NCI-H82 treated with DMSO at 0.1 percent for 48 hours (cell line): ENCODE measurements at regions not wholly inside any gene's neighbourhood (a gene's known extent, or its start where the extent isn't known, plus 50 kb on each side); places are given as distances from the start of the nearest gene placed in this dataset.

Experiments used
- DNase-seq: peaks from one replicate; lab custom pipeline; 2025; ENCODE audit not compliant: unreplicated experiment; lab: John Stamatoyannopoulos, UW

DNA sequence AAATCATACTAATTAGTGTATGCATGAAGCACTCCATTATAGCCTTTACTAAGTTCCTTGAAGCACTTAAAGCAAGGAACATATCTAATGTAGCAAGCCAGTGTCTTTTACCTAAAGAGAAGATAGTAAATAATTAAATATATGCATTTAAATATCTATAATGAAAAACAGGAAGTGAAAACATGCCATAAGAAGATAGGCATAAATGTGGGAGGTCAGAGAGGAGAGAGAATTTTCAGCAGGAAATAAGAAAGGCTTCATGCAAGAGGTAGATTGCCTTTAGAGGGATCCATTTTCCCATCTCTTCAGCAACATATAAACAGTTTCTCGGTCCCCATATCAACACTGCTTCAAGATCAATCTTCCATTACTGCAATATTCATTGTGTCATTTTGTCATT is 599.8 kb downstream of the FRK start:
- no peak for DNase-seq

DNA sequence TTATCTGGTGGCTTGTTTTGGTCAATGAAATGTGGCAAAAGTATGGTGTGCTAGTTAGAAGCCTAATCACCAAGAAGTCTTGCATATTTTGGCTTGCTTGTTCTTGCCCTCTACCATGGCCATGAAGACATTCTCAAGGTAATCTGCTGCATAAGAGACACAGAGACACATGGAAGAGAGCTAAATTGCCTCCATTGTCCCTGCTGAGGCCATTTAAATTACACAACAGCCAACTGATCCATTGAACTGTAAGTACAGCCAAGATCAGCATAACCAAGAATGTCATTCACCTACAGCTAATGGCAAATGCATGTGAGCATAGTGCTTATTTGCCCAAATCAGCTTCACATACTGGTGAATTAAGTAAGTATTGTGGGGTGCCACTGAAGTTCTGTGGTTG is 603.8 kb downstream of the FRK start:
- no peak for DNase-seq

DNA sequence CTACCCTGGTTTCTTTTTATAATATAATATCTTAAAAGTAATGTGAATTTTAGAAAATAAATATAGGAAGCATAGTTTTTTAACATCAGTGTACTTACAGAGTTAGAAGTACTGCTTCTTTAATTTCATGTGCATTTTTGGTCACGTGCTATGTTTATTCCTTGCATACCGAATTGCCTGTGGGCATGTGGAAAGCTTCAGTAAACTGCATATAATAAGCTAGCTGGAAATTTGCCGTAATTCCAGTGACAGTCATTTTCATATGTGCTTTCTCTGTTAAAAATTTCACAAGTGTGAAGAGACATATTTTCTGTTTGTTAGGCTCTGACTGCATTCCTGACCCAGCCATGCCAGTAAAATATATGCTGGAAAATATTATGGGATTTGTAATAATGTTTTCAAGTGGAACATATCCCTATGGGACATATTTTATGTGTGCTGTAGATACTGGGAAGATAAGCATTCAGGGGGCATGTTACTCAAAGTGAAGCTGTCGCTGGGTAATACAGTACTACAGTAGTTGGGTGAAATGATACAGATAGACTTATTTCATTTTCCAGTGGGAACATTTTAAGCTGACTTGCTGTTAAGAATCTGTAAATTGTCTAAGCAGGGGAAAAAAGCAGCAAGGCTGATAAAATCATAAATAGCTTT is 616.7 kb downstream of the FRK start:
- DNase-seq = no peak

DNA sequence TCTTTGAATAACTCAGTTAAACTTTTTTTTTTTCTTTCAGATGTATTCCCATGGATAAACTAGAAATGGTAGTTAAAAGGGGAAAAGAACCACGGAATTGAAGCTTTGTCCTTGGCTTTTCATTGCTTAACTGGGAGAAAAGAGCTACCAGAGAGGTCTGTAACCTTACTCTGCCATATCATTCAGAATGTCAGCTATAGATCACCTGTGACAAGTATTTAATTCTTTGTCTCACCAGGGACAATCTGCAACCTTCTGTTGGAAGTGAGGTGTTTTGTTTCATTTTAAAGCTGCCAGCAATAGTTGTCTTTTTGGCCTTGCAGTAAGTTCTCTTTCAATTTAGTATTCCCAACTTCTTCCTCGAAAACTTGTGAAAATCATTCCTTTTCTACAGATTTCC is 618.4 kb downstream of the FRK start:
- no peak for DNase-seq

DNA sequence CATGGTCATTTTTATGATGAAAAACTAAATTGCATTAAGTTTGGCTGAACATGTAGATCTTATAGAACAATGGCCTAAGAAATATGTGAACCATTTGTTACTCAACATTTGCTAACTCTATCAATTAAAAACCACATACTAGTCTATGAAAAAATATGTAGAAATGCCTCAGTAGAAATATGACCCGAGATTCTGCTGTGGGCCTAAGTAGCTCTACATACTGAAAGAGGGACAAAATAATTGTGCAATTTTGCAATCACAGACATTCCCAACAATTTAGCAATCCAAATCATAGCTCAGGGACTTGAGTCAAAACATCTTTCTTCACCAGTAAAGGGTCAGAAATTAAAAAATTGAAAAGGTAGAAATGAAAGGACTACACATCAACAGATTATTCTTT is 619.0 kb downstream of the FRK start:
- no peak for DNase-seq

DNA sequence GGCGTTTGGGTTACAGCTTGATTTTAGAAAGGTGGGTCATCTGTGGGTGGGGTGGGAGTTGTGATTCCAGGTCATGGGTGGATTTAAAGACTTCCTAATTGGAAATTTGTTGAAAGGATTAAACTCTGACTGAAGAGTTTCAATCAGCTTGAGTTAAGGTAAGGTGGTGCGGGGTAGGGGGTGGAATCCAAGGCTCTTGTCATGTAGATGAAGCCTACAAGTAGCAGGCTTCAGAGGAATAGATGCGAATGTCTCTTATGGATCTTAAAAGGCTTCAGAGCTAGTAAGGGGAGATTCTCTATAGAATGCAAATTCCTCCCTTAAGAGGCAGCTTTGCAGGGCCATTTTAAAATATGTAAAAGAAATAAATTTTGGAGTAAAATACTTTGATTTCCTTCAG is 645.3 kb downstream of the FRK start:
- DNase-seq = peak; percentile 29

DNA sequence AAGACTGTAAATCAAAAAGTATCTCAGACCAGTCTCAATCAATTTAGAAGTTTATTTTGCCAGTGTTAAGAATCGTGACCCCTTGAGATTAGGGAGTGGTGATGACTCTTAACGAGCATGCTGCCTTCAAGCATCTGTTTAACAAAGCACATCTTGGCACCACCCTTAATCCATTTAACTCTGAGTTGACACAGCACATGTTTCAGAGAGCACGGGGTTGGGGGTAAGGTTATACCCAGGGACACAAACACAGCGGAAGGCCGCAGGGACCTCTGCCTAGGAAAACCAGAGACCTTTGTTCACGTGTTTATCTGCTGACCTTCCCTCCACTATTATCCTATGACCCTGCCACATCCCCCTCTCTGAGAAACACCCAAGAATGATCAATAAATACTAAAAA is 645.8 kb downstream of the FRK start:
- peak; percentile 75 for DNase-seq

DNA sequence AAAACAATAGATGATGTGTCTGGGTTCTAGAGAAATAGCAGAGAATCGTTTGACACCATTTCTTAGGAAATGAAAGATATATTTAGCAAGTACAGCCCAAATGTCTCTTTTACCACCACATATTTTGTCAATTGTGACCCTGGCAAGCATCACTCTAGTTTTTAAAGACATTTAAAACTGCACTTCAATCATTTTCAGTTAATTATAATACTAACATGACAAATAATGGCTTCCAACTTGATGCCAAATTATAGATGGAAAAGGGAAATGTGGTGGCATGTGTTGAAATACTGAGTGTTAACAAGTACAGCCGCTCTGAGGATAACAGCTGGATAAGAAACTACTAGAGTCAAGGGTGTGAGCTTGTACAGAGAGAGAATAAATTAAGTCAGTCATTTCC is 648.9 kb downstream of the FRK start:
- DNase-seq = no peak

DNA sequence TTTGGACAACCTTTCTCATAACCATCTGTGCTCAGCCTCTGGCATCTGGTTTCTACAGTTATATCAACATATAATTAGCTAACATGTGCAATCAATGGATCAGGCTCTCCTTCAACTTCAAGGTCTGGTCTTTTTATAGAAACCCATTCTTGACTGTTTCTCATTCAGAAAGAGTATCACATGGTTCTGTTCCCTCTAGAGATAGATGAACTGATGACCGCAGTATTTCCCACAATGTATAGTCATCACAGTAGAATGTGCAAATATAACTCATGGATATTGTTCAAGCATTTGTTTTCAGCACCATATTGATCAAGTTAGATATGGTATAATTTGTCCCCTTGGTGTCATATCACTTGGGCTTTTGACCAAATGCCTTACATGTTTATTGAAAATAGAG is 656.2 kb downstream of the FRK start:
- DNase-seq = no peak

DNA sequence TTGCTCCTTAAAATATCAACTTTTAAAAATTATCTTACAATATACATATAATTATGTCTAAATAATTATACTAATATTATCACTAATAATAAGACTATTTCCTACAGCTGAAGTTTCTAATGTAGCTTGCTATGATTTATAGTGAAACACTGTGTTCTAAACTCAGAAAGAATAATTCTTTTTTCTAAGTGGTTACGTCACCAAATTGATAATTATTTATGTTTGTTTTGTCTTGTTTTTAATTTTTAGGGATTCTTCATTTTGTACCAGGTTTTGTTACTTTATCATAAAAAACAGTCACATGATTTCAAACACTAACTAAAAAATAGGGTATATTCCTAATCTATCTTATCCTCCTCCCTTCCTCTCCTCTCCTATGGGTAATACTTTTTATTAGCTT is 662.1 kb downstream of the FRK start:
- no peak for DNase-seq

DNA sequence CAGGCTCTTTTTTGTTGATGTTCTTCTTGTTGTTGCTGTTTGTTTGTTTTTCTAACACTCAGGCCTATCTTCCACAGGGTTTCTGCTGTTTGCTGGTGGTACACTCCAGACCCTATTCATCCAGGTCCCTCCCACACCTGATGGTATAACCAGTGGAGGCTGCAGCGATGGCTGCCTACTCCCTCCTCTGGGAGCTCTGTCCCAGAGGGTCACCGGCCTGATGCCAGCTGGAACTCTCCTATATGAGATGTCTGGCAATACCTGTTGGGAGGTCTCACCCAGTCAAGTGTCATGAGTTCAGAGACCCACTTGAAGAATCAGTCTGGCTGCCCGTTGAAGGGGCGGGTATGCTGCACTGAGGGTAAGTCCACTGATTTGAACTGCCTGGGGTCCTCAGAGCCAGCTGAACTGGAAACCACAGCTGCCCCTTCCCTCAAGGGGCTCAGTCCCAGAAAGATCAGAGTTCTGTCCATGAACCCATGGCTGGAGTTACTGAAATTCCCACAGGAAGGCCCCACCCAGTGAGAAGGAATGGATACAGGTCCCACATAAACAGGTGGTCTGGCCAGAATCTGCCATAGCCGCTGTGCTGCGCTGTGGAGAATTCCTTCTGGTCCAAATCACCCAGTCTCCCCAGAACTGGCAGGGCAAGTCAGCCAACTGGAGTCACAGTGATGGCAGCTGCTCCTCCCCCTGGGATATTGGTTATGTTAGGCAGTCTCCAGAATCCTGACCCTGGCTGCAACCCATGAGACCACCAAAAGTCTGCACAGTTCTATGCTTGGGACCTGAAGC is 664.4 kb downstream of the FRK start:
- DNase-seq = no peak

DNA sequence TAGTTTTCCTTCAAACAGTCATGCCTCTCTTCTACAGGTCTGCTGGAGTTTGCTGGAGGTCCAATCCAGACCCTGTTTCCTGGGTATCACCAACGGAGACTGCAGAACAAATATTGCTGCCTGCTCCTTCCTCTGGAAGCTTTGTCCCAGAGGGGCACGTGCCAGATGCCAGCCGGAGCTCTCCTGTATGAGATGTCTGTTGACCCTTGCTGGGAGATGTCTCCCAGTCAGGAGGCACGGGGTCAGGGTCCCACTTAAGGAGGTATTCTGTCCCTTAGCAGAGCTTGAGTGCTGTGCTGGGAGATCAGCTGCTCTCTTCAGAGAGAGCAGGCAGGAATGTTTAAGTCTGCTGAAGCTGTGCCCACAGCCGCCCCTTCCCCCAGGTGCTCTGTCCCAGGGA is 666.9 kb downstream of the FRK start:
- DNase-seq = no peak

DNA sequence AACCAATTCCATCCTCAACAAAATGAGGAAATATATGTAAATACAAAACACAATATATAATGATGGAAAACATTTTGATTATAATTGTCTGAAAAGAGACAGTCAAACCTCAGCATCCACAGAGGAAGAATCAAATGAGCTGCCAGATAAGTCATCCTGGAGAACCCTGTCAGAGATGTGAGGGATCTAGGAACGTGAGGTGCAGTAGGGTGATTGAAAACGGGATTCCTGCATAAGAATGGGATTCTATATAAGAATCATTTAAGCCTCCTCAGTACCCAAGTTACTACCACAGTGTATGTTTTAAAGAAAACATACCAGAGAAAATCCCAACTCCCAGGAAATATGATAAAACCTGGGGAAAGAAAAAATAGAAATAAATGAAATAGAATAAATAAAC is 690.5 kb downstream of the FRK start:
- no peak for DNase-seq

DNA sequence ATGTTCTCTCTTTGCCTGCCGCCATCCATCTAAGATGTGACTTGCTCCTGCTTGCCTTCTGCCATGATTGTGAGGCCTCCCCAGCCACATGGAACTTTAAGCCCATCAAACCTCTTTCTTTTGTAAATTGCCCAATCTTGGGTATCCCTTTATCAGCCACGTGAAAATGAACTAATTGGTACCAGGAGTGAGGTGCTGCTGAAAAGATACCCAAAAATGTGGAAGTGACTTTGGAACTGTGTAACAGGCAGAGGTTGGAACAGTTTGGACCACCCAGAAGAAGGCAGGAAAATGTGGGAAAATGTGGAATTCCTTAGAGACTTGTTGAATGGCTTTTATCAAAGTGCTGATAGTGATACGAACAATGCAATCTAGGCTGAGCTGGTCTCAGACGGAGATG is 694.9 kb downstream of the FRK start:
- no peak for DNase-seq

DNA sequence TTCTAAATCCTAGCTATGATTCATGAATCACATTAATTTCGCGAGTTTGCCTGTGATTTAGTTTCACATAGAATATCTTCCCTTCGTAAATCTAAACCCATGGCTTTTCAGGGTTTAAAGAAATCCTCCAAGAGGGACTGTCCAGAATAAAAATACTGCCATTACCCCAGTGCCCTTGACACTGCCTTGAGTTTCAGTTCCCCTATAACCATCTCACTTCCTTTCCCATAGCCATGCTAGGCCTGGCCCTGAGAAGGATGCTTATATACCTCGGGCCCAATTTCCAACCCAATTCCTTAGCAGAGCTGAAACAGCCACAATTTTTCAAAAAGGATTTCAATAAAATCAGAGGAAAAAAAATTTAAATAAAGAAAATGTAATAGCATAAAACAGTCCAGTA is 697.3 kb downstream of the FRK start:
- no peak for DNase-seq

DNA sequence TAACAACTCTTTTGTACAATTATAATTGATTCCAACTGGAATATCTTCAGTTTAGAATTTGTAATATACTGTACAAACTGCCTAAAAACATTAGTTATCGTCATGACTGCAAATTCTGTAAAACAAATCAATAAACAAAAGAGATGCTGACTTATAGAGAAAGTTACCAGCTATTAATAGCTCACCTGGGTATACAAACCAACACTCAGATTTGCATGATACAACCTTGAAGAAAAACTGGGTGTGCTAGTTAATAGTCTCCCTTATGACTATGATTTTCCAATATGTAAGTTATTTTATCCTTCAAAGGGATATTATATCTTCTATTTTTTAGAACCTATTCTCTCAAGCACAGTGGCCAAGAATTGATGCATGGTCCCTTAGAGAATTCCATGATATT is 698.5 kb downstream of the FRK start:
- no peak for DNase-seq

DNA sequence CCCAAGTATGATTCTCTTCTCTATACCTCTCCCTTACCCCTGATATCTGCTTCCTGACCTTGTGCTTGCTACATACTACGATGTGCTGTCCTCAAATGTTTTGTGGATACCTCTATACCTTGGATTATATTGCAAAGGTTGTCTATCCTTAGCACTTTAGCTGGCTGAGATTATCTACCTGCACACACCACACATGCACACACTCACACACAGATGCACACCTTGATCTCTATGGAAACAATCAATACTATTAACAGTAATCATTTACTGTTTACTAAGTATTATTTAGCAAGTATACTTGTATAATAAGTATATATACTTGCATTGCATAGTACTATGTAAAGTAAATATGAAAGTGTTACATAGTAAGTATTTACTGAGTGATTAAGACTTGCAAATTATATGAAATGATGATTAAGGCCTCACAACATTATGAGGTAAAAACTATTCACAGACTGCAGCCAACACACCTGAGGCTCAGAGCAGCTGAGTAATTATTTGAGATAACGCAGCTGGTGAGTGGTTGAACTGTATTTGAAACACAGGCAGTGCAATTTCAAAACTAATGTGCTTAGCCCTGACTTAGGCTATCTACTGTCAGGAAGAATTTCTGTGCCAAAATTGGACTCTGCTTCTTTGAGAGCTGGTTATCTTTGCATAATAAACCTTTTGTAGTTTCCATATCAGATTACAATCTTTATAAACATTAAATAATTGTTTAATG is 699.9 kb downstream of the FRK start:
- no peak for DNase-seq

DNA sequence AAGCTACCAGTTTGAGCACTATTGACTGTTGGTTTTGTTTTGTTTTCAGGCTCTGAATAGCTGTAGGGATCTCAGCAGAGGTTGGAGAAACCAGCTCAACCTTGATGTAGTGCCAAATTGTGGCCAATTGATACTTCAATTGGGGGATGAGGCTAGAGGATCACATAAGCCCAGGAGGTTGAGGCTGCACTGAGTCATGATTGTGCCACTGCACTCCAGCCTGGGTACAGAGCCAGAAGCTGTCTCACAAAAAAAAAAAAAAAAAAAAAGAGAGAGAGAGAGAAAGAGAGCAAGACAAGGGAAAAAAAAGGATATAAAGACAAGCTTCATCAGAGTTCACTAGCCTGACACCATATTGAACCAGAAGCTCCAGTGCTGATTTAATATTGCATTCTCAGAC is 702.1 kb downstream of the FRK start:
- DNase-seq = no peak

DNA sequence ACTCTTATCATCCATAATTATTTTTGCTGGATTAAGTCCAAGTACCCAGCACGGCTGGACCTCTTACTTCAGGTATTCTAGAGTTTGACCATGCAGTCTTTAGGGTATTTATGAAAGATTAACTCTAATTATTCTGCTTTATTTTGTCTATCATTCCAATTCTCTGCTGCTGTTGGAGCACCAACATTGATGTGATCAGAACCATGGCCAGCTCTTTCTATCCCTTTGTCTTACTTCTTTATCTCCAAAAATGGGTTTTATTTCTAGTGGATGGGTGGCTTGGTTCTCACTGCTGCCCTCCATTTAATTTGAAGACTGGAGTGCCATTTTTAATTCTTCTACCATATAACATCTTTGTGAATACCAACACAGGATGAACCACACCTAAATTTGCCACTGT is 704.3 kb downstream of the FRK start:
- DNase-seq = no peak

DNA sequence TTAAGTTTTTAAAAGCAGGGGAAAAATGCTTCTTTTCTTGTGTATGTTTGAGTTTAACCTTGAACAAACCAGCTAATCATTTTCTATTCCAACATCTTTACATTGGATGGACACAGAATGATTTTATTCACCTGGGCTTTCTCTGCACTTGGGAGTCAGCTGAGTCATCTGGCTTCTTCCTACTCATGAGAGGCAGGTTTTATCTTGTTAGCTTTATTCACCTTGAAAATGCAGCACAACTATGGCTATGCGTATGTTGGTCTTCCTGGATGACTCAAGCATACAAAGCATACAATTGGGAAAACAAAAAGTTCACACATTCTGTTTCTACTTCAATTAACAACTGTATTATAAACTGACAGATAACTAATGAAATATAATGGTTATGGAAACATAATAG is 737.7 kb downstream of the FRK start:
- DNase-seq = no peak

DNA sequence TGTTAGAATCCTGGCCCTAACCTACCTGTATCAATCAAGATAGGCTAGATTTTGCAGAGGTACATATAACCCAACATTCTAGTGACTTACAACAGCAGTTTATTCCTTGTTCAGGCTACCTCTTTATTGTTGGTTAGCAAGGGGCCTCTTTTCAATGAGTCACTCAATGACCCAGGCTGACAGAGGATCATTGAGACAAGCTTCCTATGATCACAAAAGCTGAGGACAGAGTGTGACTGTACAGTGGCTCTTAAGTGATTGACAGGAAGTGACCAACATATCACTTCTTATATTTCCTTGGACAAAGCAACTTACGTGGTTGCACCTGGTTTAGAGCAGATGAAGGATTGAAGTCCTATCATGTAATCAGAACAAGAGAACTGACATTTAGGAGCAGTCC is 740.9 kb downstream of the FRK start:
- DNase-seq = no peak

DNA sequence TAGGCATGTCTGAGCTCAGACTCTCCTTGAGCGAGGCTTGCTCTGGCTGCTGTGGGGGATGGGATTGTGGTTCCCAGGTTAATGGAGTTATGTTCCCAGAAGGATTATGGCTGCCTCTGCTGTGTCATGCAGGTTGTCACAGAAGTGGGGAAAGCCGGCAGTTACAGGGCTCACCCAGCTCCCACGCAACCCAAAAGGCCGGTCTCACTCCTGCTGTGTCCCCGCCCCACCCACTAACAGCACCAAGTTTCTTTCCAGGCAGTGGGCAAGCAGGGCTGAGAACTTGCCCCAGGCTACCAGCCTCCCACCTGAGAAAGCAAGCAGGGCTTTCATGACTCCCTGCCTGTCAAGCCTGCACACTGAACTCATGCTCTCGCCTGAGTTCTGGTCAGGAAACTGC is 750.5 kb downstream of the FRK start:
- no peak for DNase-seq
